Adrenal gland (tissue), 5 donors: ENCODE measurements at regions not wholly inside any gene's neighbourhood (a gene's known extent, or its start where the extent isn't known, plus 50 kb on each side); places are given as distances from the start of the nearest gene placed in this dataset.

Experiments
- CTCF ChIP-seq, 6 experiments: fragments of 450-650 bp in 4 of 6; fragments of 200-600 bp in 2 of 6; sonication (generic) in 1 of 6; IDR thresholded peaks; 1 replicate in 5 of 6; 2 replicates in 1 of 6; pipeline versions ENCODE4 v1.5.1 to v1.8.0; 2016 to 2021; ENCODE audit warnings: antibody characterized with exemption in 6 of 6, mild to moderate bottlenecking in 2 of 6, moderate library complexity in 1 of 6
- POLR2A ChIP-seq, 2 donors: fragments of 450-650 bp; IDR thresholded peaks; one replicate each; pipeline ENCODE4 v1.6.1; 2017; ENCODE audit warnings: antibody characterized with exemption in 2 of 2, mild to moderate bottlenecking in 2 of 2, moderate library complexity in 1 of 2
- donor health status: DM: no; HTN: no; CAD: no.

DNA sequence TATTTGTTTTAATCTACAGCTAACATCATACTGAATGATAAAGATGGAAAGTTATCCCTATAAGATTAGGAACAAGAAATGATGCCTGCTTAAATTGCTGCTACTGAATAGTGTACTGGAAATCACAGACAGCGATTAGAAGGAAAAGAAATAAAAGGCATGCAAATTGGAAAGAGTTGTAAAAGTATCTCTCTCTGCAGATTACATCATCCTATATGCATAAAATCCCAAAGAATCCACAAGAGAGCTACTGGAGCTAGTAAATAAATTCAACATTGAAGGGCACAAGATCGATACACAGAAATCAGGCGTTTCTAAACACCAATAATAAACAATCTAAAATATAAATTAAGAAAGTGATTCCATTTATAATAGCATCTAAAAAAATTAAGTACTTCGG is 75.3 kb upstream of the SIMC1 start:
- TF ChIP-seq CTCF (IDR thresholded peaks at IDR 0.05), result no peak
- TF ChIP-seq POLR2A (IDR thresholded peaks at IDR 0.05), result no peak
